ENCODE measurements at regions not wholly inside any gene's neighbourhood (a gene's known extent, or its start where the extent isn't known, plus 50 kb on each side); places are given as distances from the start of the nearest gene placed in this dataset.

DNA sequence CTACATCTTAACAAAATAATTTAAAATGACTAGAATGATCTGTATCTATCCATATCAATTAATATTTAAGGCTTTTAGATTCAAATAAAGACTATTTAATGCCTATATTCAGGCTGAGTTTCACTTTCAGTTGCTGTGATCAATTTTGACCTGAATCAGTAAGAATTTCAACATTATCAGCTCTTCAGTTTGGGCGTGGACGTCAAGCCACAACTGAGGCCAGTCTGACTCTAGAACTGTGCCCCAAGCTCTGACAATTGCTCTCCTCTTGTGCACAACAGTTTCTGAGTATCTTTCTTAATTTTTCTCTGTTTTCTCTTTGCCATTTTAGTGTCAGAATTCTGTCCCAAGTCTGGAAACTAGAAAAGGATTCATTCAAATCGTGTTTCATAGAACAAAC, 1095.5 kb downstream of the PLA2G4A start:
- TF ChIP-seq, protein P1, sequence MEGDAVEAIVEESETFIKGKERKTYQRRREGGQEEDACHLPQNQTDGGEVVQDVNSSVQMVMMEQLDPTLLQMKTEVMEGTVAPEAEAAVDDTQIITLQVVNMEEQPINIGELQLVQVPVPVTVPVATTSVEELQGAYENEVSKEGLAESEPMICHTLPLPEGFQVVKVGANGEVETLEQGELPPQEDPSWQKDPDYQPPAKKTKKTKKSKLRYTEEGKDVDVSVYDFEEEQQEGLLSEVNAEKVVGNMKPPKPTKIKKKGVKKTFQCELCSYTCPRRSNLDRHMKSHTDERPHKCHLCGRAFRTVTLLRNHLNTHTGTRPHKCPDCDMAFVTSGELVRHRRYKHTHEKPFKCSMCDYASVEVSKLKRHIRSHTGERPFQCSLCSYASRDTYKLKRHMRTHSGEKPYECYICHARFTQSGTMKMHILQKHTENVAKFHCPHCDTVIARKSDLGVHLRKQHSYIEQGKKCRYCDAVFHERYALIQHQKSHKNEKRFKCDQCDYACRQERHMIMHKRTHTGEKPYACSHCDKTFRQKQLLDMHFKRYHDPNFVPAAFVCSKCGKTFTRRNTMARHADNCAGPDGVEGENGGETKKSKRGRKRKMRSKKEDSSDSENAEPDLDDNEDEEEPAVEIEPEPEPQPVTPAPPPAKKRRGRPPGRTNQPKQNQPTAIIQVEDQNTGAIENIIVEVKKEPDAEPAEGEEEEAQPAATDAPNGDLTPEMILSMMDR (IDR thresholded peaks at IDR 0.05), result no peak
- no peak for TF ChIP-seq POLR2A (IDR thresholded peaks at IDR 0.05)
